Activated CD4-positive, alpha-beta T cell treated with anti-CD3 and anti-CD28 coated beads for 48 hours (primary cell): ENCODE measurements at regions not wholly inside any gene's neighbourhood (a gene's known extent, or its start where the extent isn't known, plus 50 kb on each side); places are given as distances from the start of the nearest gene placed in this dataset.

Experiments used
- DNase-seq: peaks from one replicate; pipeline ENCODE4 v3.0.0-alpha.2; 2020

- DNase-seq: no peak
Measured at GRCh38 chr7:142351145-142351544, 93.3 kb upstream of the PRSS58 start.

GRCh38 chr7:142349670-142350405 is 92.0 kb upstream of the PRSS58 start:
- DNase-seq: no peak

- peak; percentile 20 for DNase-seq
Measured at GRCh38 chr7:142348921-142349405, 91.1 kb upstream of the PRSS58 start.

- no peak for DNase-seq
Measured at GRCh38 chr7:142348100-142348499, 90.2 kb upstream of the PRSS58 start.

GRCh38 chr7:142347091-142347490 is 89.2 kb upstream of the PRSS58 start:
- no peak for DNase-seq

GRCh38 chr7:142345811-142346210 is 88.0 kb upstream of the PRSS58 start:
- DNase-seq: peak; percentile 56

- peak; percentile 50 for DNase-seq
Measured at GRCh38 chr7:142338633-142339501, 81.0 kb upstream of the PRSS58 start.

GRCh38 chr7:142337054-142338001 is 79.5 kb upstream of the PRSS58 start:
- DNase-seq: no peak

- DNase-seq: no peak
Measured at GRCh38 chr7:142334806-142335205, 76.9 kb upstream of the PRSS58 start.

GRCh38 chr7:142334236-142334635 is 76.4 kb upstream of the PRSS58 start:
- DNase-seq: no peak

- DNase-seq: no peak
Measured at GRCh38 chr7:142332421-142332820, 74.6 kb upstream of the PRSS58 start.

GRCh38 chr7:142331941-142332340 is 74.1 kb upstream of the PRSS58 start:
- DNase-seq: no peak

GRCh38 chr7:142329062-142329790 is 71.4 kb upstream of the PRSS58 start:
- no peak for DNase-seq

GRCh38 chr7:142328551-142328950 is 70.7 kb upstream of the PRSS58 start:
- DNase-seq: no peak

- no peak for DNase-seq
Measured at GRCh38 chr7:142327628-142328405, 70.0 kb upstream of the PRSS58 start.

GRCh38 chr7:142323706-142324105 is 65.8 kb upstream of the PRSS58 start:
- DNase-seq: peak; percentile 73

- DNase-seq: no peak
Measured at GRCh38 chr7:142321391-142321790, 63.5 kb upstream of the PRSS58 start.

- DNase-seq: no peak
Measured at GRCh38 chr7:142320883-142321282, 63.0 kb upstream of the PRSS58 start.

GRCh38 chr7:142319970-142320369 is 62.1 kb upstream of the PRSS58 start:
- DNase-seq: peak; percentile 68

- no peak for DNase-seq
Measured at GRCh38 chr7:142314281-142314680, 56.4 kb upstream of the PRSS58 start.

- peak; percentile 38 for DNase-seq
Measured at GRCh38 chr7:142313528-142313927, 55.7 kb upstream of the PRSS58 start.
